ENCODE measurements at regions not wholly inside any gene's neighbourhood (a gene's known extent, or its start where the extent isn't known, plus 50 kb on each side); places are given as distances from the start of the nearest gene placed in this dataset.

DNA sequence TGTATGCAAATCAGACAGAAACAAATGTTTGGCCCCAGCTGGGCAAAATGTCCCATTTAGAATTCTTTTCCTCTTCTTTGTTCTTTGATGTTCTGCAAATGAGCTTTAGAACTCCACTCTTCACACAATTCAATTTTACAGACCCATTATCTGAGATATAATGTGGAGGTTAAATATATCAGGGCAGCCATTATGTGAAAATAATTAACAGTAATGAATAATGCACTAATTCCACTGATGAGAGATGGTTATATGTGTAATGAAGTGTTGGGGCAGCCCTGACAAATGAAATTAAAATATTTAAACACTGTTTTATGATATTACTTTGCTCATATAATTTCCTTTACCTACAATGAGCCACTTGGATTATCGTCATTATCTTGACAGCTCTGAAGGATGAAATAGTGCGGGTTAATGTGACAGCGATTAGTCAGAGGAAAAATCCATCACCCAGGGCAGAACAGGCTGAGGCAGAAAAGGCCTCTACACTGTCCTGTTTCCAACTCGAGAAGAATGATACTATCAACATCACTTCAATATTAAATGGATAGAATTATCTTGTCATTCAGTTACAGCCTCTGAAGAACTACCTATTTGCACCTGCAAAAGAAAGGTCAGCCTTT lies 321.1 kb downstream of the RBM26 start:
- DNase-seq (ENCODE audit: low spot score) = no peak

DNA sequence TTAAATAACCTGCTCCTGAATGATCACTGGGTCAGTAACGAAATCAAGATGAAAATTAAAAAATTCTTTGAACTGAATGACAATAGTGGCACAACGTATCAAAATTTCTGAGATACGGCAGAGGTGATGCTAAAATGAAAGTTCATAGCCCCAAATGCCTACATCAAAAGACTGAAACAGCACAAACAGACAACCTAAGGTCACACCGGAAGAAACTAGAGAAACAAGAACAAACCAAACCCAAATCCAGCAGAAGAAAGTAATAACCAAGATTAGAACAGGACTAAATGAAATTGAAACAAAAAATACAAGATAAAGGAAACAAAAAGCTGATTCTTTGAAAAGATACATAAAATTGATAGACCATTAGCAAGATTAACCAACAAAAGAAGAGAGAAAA lies 324.1 kb downstream of the RBM26 start:
- no peak for DNase-seq (ENCODE audit: low spot score)

DNA sequence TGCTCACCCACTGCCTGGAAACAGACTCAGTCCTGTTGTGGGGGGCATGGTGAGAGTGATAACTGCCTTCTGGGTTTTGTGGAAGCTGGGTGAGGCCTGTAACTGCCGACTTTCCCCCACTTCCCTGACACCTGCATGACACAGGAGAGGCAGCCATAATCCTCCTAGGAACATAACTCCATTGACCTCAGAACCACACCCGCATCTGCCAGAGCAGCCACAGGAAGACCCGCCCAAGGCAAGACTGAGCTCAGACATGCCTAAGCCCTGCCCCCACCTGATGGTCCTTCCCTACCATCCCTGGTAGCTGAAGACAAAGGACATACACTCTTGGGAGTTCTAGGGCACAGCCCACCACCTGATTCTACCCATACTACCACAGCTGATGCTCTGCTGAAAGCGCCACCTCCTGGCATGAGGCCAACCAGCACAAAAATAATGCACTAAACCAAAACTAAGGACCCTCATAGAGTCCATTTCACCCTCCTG lies 326.7 kb downstream of the RBM26 start:
- no peak for DNase-seq (ENCODE audit: low spot score)

DNA sequence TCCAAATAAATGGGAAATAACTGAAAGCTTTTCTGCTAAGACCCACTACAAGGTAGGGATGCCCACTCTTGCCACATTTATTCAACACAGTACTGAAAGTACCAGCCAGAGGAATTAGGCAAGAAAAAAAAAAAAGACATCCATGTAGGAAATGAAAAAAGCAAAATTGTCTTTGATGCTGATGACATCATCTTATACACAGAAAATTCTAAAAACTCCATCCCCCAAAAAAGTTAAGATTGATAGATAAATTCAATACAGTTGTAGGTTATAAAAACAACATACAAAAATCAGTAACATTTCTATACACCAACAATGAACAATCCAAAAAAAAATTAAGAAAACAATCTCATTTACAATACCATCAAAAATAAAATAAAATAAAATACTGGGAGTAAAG lies 330.4 kb downstream of the RBM26 start:
- no peak for DNase-seq (ENCODE audit: low spot score)

DNA sequence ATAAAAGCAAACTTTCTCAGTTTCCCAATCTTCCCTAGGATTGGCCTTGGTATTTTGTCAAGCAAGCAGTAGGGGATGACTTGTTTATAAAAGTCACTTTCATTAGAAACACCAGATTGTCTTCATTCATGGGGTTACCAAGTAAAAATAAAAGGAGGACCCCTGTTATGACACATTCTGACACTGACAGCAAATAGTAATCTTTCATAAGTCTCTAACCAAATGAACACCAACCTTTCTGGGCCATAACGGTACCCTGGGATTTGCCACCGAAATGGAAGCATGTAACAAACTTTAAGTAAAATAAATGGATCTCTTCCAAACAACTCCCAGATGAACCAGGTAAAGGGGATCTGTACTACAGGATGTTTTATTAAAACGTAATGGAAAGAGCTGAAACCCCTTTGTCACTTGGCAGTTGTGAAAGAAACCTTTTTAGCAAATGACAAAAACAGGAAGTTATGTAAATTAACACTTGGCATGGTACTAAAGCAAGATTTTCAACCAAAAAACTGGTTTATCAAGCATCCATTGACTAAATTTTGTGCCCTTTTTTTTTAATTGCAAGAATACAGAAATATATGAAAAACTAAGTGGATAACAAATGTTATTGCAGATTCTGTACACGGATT lies 335.6 kb downstream of the RBM26 start:
- no peak for DNase-seq (ENCODE audit: low spot score)

DNA sequence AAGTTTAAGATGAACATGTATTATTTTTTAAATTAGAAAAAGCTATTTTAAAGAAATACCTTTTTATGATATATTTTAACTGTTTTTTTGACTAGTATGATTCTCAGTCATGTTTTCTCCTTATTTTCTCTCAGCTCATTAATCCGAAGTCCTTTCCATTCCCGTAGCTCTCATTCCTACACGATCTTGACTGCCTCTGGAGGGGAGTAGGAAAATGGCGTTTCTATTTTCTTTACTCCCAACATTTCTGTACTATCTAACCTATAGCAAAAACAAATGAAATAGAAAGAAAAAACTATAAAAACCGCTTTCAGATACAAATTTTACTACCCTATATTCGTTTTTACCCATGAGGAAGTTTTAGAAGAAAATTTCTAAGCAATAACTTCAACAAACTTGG lies 343.8 kb downstream of the RBM26 start:
- no peak for DNase-seq (ENCODE audit: low spot score)

DNA sequence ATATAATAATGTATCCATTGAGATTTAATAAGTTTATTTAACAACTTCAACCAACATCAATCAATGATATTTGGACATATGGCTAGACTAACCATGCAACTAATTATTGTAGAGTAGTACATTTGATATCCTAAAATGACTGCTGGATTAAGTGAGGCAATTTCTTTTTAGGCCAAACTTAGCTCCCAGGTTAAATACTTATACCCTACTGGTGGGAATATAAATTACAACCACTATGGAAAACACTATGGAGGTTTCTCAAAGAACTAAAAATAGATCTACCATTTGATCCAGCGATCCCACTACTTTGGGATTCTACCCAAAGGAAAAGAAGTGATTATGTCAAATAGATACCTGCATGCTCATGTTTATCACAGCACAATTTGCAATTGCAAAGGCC lies 345.8 kb downstream of the RBM26 start:
- DNase-seq (ENCODE audit: low spot score) = no peak

DNA sequence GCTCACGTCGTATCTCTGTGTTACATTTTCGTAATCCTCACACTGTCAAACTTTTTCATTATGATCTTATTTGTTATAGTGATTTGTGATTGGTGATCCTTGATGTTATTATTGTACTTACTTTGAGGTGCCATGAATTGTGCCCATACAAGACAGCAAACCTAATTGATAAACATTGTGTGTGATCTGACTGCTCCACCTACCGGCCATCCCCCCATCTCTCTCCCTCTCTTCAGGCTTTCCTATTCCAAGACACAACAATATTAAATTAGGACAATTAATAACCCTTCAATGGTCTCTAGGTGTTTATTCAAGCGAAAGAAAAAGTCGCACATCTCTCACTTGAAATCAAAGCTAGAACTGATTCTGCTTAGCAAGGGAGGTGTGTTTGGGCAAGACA lies 349.3 kb downstream of the RBM26 start:
- DNase-seq (ENCODE audit: low spot score) = no peak

DNA sequence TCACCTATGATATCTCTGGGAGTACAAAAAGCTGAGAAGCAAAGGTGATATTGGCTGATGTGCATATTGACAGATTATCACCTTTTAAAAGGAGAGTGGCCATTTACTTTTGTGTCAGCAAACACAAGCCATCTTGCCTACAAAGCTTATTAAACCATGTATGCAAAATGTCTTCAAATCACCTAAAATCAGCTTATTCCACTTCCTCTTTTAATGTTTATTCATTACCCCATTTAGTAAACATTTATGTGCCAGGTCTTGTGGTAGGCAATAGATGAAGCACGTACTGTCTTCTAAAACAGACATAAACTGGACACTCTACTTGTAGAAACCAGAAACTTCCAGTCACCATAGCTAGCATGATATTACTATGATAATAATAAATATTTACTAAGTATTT lies 354.6 kb downstream of the RBM26 start:
- no peak for DNase-seq (ENCODE audit: low spot score)

DNA sequence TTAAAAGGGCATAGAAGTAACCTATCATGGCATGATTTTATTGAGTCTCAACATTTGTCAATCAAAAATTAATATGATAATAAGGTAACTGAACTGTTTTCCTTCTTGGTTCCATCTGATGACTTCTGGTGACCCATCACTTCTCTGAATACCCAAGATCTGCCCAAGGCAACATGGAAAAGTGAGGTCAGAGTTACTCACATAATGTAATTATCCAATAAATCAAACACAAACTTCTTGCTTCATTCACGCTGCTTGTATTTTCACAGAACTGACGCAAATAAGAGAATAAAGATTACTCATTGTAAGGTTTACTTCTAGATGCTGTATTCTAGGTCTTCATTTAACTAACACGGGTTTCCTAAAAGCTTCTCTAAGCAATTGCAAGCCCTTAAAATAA lies 361.6 kb downstream of the RBM26 start:
- DNase-seq (ENCODE audit: low spot score) = no peak

DNA sequence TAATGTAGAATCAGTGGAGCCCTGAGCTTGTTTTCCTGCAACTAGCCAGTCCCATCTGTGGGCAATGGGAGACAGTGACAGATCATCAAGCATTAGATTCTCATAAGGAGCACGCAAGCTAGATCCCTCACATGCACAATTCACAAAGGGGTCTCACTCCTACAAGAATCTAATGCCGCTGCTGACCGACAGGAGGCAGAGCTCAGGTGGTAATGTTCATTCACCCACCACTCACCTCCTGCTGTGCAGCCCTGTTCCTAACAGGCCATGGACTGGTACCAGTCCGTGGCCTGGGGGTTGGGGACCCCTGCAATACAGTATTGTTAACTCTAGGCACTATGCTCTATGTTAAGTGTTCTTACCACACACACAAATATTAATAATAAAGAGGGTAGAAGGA lies 362.8 kb downstream of the RBM26 start:
- DNase-seq (ENCODE audit: low spot score) = no peak

DNA sequence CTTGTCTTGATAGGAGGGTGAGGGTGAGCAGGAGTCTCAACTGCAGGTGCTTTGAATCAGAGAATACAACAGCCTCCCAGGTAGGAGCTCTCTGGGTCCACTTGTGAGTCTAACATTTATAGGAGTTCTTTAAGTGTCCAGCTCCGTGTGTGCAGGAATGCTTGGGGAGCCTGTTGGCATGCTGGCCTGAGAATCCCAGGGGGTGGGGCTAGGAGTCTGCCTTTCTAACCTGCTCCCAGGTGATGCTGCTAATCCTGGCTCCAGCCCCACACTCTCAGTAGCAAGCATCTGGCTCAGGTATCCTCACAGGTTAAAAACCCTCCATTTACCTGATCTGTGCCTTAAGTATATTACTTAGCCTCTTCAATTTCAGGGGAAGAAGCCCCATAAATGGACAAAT lies 368.9 kb downstream of the RBM26 start:
- no peak for DNase-seq (ENCODE audit: low spot score)

DNA sequence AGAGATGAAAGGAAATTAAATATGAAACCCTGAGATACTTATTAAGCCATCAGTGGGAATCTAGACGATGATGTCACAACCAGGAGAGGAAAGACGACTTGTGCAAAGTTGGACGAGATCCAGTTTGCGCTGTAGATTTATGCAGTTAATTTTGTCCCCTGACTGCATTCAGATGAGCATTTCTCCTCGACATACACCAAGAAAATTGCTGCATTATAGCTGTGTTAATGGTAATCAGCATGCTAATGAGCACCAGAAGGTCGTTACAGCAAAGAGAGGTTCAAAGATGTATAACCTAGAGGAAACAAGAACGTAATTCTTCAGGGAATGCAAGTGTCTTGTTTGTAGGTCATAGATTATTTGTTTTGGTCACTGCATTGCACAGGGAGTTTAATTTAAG lies 371.7 kb downstream of the RBM26 start:
- no peak for DNase-seq (ENCODE audit: low spot score)

DNA sequence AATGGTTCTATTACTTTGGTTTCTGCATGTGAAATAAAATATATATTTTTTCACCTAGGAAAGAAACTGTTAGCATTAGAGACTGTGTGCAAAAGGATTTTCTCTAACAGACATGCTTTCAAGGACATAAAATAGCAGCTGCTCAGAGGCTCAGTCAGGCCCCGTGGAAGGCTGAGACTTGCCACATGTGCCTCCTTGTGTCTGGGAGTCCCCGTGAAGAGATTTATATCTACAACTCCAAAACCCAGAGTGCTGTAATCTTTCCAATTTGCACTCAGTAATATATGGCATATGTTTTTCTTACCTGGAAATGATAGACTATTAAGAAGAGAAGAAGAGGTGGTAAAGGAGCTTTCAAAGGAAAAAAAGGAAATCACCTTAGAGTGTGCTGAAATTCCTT lies 371.6 kb upstream of the OBI1 start:
- no peak for DNase-seq (ENCODE audit: low spot score)

DNA sequence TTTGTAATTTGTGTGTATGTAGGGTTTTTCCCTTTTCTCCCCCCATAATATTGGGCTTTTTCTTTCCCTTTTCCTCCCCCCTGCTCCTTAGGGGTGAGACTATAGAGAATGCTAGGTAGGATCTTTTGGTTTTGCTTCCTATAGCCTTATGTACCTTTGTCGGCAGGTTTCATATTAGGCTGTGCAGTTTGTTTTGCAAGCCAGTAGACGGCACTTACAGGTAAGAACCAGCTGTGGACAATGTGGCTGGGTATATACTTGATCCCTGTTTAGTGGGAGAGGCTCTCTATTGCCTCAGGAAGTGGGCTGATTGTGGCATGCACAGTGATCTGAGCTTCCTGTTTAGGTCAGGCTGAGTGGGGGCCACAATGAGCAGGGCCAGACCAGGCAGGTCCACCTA lies 359.2 kb upstream of the OBI1 start:
- DNase-seq (ENCODE audit: low spot score) = no peak

DNA sequence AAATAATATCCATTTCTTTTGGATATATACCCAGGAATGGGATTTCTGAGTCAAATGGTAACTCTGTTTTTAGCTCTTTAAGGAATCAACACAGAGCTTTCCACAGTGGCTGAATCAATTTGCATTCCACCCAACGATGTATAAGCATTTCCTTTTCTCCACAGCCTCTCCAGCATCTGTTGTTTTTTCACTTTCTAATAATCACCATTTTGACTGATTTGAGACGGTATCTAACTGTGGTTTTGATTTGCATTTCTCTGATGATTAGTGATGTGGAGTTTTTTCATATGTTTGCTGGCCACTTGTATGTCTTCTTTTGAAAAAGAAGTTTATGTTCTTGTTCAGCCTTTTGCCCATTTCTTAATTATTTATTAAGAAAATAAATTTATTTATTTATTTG lies 352.2 kb upstream of the OBI1 start:
- DNase-seq (ENCODE audit: low spot score) = no peak

DNA sequence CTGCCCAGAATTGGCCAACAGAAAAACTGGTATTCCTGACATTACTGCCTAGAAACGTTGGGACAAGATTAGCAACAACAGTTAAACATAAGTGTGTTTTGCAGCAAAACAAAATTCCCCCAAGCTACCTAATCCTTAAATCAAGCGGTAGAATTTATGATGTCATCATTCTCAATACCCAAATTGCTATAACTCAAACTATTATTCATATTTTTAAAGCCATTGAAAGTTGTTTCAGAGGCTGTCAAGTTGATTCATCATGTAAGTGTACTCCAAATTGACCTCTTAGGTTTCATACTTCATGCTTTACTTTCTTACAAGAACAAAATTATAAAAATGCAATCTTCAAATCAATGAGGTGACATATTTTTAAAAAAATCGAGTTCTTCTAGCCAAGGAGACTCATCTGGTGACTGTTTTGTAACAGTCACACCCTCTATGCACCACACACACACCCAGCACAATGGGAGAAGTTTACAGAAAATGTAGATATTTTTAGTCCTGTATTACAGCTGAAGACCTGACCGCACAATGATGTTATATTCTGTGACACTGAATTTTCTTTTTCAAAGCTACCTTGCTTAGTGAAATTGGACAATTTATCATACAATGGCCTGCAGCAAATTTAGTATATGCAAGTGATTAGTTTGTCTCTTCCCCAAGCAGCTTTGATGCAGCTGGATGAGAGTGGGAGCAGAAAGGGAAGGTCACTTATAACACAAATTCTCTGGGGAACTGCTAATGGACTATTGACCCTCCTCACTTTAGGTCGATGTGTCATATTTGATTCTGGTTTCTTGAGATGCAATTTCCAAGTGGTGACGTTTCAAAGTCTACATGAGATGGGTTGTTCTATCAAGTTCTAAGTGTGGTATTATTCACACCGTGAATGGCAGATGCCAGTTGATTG lies 345.3 kb upstream of the OBI1 start:
- DNase-seq (ENCODE audit: low spot score) = no peak

DNA sequence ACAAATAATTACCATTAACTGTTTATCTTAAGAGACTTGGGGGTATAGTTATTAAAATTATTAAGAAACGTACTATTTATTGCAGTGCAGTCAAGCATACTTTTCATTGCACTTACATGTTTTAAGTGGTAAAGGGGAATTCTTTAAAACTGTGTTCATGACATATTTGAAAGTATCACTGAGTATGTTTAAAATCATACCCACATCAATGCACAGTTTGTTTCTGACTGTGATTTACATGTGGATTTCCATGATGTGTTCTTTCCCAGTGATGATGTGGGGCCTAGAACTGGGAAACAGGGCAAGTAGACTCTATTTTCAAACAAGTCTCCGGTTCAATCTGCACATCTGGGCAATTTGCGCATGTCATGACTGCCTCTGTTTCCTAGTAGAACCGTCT lies 340.5 kb upstream of the OBI1 start:
- no peak for DNase-seq (ENCODE audit: low spot score)

DNA sequence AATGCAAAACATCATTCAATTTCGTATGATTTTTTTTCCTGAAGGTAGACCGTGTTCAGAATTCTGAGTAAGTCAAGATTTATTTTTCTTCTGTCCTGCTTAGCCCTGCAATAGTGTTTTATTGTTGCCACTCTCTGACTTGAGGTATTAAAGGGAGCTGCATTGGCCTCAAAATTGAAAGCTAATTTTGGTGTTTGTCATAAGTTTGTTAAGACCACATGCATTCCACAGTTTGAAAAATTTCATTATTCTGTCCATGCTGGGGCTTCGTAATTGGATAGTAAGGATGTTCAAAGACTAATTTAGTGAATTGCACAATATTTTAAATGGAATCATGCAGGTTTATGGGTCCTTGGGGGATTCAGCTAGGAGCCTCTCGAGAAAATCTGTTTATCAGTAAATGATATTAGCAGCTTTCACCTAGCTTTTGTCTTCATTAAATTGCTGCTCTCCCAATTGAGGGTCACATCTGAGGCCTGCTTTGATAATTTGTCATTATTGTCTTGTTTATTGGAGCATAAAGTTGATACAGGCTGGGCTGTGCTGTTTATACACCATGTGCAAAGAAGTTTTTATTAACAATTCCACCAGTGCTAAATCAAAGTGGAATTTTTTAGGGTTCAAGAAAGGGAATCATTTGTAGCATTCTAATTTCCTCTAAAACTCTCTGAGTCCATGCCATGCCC lies 339.8 kb upstream of the OBI1 start:
- DNase-seq (ENCODE audit: low spot score) = no peak

DNA sequence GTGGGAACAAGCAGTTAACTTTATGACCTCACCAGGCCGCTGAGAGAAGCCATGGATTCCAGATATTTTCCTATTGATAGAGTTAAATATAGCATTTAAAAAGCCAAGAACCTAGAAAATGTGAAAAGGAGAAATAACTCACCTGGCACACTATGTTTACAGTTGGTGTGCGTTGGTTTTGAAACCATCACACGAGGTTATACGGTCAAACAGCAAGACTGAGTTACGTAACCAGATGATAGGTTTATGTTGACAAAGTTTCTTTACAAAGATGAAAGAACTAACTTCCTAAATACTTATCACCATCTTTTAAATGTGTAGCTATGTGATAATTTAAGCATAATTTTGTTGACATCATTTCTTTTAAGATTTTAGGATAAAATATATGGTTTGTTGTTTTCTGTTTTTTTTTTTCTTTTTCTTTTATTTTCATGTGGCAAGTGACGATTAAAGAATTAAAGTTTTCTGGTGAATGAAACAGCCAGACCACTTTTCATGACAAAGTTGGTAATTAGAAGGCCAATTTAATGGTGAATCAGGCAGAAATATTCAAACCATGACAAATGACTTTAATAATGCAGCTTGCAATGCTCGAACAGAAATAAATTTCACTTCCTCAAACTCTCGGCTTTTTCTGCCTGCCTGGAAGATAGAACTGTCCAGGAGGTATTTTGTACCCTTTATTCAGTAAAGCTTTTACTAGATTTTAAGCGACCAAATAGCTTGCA lies 339.1 kb upstream of the OBI1 start:
- no peak for DNase-seq (ENCODE audit: low spot score)

DNA sequence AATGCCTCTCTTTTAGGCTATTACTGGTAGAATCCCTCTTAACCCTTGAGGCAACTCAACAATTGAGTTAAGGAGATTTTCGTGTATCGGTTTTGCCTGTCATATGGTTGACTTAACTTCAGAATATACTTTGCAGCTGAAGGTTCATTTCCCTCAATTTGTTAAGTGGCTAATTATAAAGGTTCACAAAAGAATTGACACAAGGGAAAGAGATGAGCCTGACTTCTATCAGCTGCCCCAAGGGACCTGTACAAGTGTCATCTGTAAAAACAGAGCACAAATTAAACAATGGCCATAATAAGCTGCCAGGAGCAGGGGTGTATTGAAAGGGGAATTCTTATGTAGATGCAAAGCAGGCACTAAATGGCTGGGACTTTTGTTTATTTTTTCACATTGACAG lies 334.8 kb upstream of the OBI1 start:
- no peak for DNase-seq (ENCODE audit: low spot score)

DNA sequence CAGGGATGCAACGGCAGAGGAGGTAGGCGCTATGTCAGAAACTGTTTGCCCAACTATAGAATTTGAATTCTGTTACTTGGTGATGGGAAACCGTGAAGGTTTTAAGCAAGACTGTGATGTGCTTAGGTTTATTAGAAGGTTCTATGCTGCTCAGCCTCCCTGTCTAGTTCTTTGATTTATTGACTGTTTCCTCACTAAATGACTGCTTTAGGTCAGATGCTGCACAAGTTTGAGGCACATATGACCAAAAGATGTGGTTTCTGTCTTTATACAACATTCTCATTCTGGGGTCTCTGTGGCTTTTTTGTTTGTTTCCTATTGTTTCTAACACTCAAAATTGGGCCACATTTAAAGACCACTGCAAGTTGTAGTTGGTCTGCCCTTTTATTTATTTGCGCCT lies 323.0 kb upstream of the OBI1 start:
- no peak for DNase-seq (ENCODE audit: low spot score)
